ENCODE measurements at regions not wholly inside any gene's neighbourhood (a gene's known extent, or its start where the extent isn't known, plus 50 kb on each side); places are given as distances from the start of the nearest gene placed in this dataset.

DNA sequence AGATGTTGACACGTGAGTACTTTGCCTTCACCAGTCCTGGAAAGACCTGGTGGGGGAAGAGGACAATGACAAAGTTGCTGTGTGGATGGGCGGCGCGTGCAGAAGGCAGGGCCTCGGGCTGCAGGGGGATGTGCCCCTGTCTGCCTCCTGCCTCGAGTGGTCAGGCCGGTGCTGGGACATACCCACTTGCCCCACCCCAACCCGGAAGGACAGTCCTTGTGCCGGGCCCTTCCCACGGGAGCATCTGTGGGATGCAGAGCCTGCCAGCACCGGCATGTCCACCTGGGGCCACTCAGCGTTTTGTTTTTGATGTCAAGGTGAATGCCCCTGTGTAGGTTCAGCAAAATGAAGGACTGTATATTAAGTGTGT is 60.5 kb upstream of the BHLHE23 start:
- no peak overlapping the region for H3K4me3 ChIP-seq
- intact Hi-C loops (cut with DNase I): no loop called here
- peaks cover 4% of the 10 kb centered on the region for H3K27me3 ChIP-seq
- H3K4me1 ChIP-seq: no peaks in the 10 kb centered on the region
- H3K36me3 ChIP-seq: no peaks in the 10 kb centered on the region
- no peak for DNase-seq (ENCODE audit: extremely low spot score in 2 of 2)
- TF ChIP-seq POLR2AphosphoS5 (IDR thresholded peaks at IDR 0.05; ENCODE audit: insufficient read depth in 1 of 2, low read depth in 1 of 2): no peak
- TF ChIP-seq, protein P1, sequence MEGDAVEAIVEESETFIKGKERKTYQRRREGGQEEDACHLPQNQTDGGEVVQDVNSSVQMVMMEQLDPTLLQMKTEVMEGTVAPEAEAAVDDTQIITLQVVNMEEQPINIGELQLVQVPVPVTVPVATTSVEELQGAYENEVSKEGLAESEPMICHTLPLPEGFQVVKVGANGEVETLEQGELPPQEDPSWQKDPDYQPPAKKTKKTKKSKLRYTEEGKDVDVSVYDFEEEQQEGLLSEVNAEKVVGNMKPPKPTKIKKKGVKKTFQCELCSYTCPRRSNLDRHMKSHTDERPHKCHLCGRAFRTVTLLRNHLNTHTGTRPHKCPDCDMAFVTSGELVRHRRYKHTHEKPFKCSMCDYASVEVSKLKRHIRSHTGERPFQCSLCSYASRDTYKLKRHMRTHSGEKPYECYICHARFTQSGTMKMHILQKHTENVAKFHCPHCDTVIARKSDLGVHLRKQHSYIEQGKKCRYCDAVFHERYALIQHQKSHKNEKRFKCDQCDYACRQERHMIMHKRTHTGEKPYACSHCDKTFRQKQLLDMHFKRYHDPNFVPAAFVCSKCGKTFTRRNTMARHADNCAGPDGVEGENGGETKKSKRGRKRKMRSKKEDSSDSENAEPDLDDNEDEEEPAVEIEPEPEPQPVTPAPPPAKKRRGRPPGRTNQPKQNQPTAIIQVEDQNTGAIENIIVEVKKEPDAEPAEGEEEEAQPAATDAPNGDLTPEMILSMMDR (IDR thresholded peaks at IDR 0.05): no peak
- TF ChIP-seq POLR2A (IDR thresholded peaks at IDR 0.05): no peak
- H3K9me3 ChIP-seq: no peaks in the 10 kb centered on the region
- no peak overlapping the region for H3K27ac ChIP-seq

GRCh38 chr20:63066506-63067265 is 59.9 kb upstream of the BHLHE23 start:
- no peaks in the 10 kb centered on the region for H3K4me1 ChIP-seq
- intact Hi-C loops (cut with DNase I): no loop called here
- DNase-seq (ENCODE audit: extremely low spot score in 2 of 2): no peak
- H3K36me3 ChIP-seq: no peaks in the 10 kb centered on the region
- TF ChIP-seq POLR2AphosphoS5 (IDR thresholded peaks at IDR 0.05; ENCODE audit: insufficient read depth in 1 of 2, low read depth in 1 of 2): no peak
- H3K9me3 ChIP-seq: no peaks in the 10 kb centered on the region
- H3K4me3 ChIP-seq: no peak overlapping the region
- H3K27me3 ChIP-seq: no peaks in the 10 kb centered on the region
- no peak overlapping the region for H3K27ac ChIP-seq

DNA sequence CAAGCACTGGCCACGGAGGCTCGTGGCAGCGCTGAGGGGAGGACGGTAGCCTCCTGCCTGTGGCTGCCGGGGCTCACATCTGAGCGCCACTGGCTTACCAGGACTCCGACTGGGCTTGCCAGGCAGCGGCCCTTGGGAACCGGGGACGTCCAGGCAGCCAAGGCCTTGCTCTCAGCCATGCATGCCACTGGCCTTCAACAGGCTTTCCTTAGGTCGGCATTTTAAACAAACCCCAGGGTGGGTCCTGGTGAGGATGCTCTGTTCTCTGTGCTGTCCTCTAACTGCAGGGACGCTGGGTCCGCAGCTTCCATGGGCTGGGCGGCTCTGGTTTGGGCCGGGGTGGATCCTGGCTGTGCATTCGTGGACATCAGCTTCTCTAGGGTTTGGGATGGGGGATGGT is 59.1 kb upstream of the BHLHE23 start:
- Histone ChIP-seq H3K36me3 (no peaks in the 10 kb centered on the region), H3K9me3 (no peaks in the 10 kb centered on the region), H3K4me1 (no peaks in the 10 kb centered on the region), H3K27ac (no peak overlapping the region), H3K4me3 (no peak overlapping the region), H3K27me3 (no peaks in the 10 kb centered on the region)
- TF ChIP-seq, protein P1 (IDR thresholded peaks at IDR 0.05): no peak
- TF ChIP-seq POLR2A (IDR thresholded peaks at IDR 0.05) (no peak), POLR2AphosphoS5 (IDR thresholded peaks at IDR 0.05; ENCODE audit: insufficient read depth in 1 of 2, low read depth in 1 of 2) (no peak)
- intact Hi-C loops (cut with DNase I): no loop called here
- no peak for DNase-seq (ENCODE audit: extremely low spot score in 2 of 2)

DNA sequence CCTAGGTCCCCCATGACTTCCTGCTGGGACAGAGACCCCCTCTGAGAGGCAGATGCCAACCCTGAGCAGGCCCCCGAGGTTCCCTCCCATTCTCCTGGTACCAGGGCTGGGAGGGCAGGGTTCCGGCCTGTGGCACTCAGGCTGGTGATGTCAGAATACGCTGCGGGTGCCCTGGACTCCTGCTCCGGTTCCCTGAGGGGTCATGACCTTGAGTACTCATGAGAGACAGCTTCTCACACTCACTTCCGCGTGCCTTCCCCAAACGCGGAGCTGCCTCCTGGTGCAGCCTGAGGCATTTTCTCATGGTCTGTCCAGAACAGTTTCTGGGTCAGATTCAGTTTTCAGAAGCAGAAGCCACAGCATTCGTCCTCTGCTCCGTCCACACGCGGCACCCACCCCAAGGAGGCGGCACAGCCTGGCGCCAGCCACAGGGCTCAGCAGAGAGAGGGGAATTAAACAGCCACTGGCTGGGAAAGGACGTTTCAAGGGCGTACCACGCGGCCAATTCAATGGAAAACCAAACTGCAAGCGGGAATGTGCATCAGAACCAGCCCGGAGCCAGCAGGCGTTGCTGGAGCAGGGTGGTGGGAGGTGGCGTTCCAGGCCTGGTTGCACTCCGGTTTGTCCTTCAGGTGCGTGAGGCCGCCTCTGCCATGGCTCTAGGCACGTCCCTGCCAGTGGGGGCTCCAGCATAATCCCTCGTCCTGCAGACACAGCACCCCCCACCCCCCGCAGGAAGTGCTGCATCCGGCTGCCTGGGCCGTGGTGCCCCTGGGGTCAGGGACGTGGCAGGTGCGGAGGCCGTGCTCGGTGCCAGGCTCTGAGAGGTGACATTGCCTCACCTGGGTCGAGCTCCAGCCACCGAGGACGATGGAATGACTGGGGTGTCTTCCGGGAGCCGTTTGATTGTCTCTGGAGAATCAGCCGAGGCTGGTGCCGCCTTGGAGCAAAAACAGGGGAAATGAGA is 58.3 kb upstream of the BHLHE23 start:
- Histone ChIP-seq H3K4me3 (no peak overlapping the region), H3K27ac (no peak overlapping the region), H3K4me1 (no peaks in the 10 kb centered on the region), H3K9me3 (no peaks in the 10 kb centered on the region), H3K36me3 (no peaks in the 10 kb centered on the region), H3K27me3 (no peaks in the 10 kb centered on the region)
- no peak for TF ChIP-seq POLR2AphosphoS5 (IDR thresholded peaks at IDR 0.05; ENCODE audit: insufficient read depth in 1 of 2, low read depth in 1 of 2)
- TF ChIP-seq POLR2A (IDR thresholded peaks at IDR 0.05): no peak
- TF ChIP-seq, protein P1 (IDR thresholded peaks at IDR 0.05): no peak
- no peak for DNase-seq (ENCODE audit: extremely low spot score in 2 of 2)
- intact Hi-C loops (cut with DNase I): no loop called here

GRCh38 chr20:63064310-63064709 is 57.5 kb upstream of the BHLHE23 start:
- no peaks in the 10 kb centered on the region for H3K36me3 ChIP-seq
- H3K4me3 ChIP-seq: no peak overlapping the region
- no peaks in the 10 kb centered on the region for H3K27me3 ChIP-seq
- H3K4me1 ChIP-seq: no peaks in the 10 kb centered on the region
- DNase-seq (ENCODE audit: extremely low spot score in 2 of 2): no peak
- no peaks in the 10 kb centered on the region for H3K9me3 ChIP-seq
- no peak overlapping the region for H3K27ac ChIP-seq
- TF ChIP-seq, protein P1 (IDR thresholded peaks at IDR 0.05): no peak
- TF ChIP-seq POLR2AphosphoS5 (IDR thresholded peaks at IDR 0.05; ENCODE audit: insufficient read depth in 1 of 2, low read depth in 1 of 2) (no peak), POLR2A (IDR thresholded peaks at IDR 0.05) (no peak)
- intact Hi-C loops (cut with DNase I): no loop called here

Measured in vagina (tissue), 2 donors.